ENCODE measurements at regions not wholly inside any gene's neighbourhood (a gene's known extent, or its start where the extent isn't known, plus 50 kb on each side); places are given as distances from the start of the nearest gene placed in this dataset.
"Not testable (repeated sequence)": the region's sequence is repeated elsewhere in the genome, so short reads cannot be mapped to it uniquely, and the experiment has no call there.

GRCh38 chr22:40108396-40108795, 69.3 kb upstream of the TNRC6B start:
- Histone ChIP-seq H3K9me3 (no peaks in the 10 kb centered on the region), H3K27ac (peak overlapping the region; percentile 6 to 22), H3K36me3 (ENCODE audit: low read depth, missing control alignments) (no peaks in the 10 kb centered on the region), H3K4me3 (no peak overlapping the region), H3K27me3 (no peaks in the 10 kb centered on the region), H3K4me1 (peaks cover 6% of the 10 kb centered on the region)
- no peak for TF ChIP-seq POLR2A (IDR thresholded peaks at IDR 0.05)
- TF ChIP-seq CTCF (IDR thresholded peaks at IDR 0.05), result no peak
- intact Hi-C loops (cut with DNase I; ENCODE audit: low total_unique reads), result no loop called here
- DNase-seq, result no peak

DNA sequence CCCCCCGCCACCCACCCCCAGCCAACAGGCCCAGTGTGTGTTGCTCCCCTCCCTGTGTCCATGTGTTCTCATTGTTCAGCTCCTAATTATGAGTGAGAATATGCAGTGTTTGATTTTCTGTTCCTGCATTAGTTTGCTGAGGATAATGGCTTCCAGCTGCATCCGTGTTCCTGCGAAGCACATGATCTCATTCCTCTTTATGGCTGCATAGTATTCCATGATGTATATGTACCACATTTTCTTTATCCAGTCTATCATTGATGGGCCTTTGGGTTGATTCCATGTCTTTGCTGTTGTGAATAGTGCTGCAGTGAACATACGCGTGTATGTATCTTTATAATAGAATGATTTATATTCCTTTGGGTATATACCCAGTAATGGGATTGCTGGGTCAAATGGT, 68.8 kb upstream of the TNRC6B start:
- 94 to 96% methylated on average over 5 of the region's 5 CpGs for WGBS, 2 donors
- H3K27me3 ChIP-seq; H3K4me1 ChIP-seq; H3K27ac ChIP-seq; H3K9me3 ChIP-seq; H3K4me3 ChIP-seq; H3K36me3 ChIP-seq (ENCODE audit: low read depth, missing control alignments); DNase-seq; intact Hi-C loops (cut with DNase I; ENCODE audit: low total_unique reads): not testable (repeated sequence)

DNA sequence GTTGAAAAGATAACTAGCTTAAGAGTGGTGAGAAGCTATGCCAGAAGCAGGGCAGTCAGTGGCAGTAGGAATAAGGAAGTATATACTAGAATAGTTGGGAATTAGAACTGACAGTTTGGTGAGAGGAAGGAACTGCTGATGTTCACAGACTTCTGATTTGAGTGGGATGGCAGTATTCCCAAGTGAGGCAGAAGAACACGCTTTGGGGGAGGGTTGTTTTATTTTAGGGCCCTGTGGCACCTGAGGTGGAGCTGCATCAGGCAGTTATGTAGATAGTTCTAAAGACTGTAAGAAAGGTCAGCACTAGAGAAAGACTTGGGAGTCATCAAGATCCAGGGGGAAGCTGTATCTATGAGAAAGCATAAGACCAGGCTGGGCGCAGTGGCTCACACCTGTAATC, 66.3 kb upstream of the TNRC6B start:
- no peak overlapping the region for H3K27ac ChIP-seq
- TF ChIP-seq POLR2A (IDR thresholded peaks at IDR 0.05) (no peak), CTCF (IDR thresholded peaks at IDR 0.05) (no peak)

GRCh38 chr22:40112595-40112994, 65.1 kb upstream of the TNRC6B start:
- no peak for TF ChIP-seq CTCF (IDR thresholded peaks at IDR 0.05)
- TF ChIP-seq POLR2A (IDR thresholded peaks at IDR 0.05), result no peak
- H3K9me3 ChIP-seq, result no peaks in the 10 kb centered on the region
- WGBS, 2 donors, result 81 to 84% methylated on average over 3 of the region's 3 CpGs
- H3K27ac ChIP-seq, result no peak overlapping the region
- H3K36me3 ChIP-seq (ENCODE audit: low read depth, missing control alignments), result no peaks in the 10 kb centered on the region
- no peak overlapping the region for H3K4me3 ChIP-seq
- intact Hi-C loops (cut with DNase I; ENCODE audit: low total_unique reads), result no loop called here
- H3K4me1 ChIP-seq, result peaks cover 10% of the 10 kb centered on the region
- H3K27me3 ChIP-seq, result no peaks in the 10 kb centered on the region
- no peak for DNase-seq

More for the DNA sequence above, 66.3 kb upstream of the TNRC6B start:
- no peaks in the 10 kb centered on the region for H3K36me3 ChIP-seq (ENCODE audit: low read depth, missing control alignments)
- intact Hi-C loops (cut with DNase I; ENCODE audit: low total_unique reads), result no loop called here
- H3K9me3 ChIP-seq, result no peaks in the 10 kb centered on the region
- DNase-seq, result no peak
- H3K4me3 ChIP-seq, result no peak overlapping the region
- H3K4me1 ChIP-seq, result peaks cover 10% of the 10 kb centered on the region
- no peaks in the 10 kb centered on the region for H3K27me3 ChIP-seq
- WGBS, 2 donors, result 86 to 91% methylated on average over 2 of the region's 2 CpGs

DNA sequence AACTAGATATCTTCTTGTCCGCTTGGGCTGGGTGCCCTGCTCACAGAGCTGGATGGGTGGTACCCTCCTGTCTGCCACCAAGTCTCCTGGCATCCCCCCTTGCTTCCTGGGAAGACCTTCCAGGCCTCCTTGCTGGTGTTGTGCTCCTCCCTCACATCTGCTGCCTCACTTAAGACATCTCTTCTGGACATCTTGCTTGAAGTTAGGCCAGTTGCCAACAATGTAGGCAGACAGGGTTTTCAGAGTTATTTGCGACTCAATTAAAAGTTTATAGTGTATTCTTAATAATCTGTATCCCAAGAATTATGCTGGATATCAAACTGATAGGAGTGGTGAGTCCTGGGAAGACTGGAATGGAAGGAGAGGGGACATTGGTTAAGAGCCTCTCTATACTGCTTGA, 64.0 kb upstream of the TNRC6B start:
- TF ChIP-seq CTCF (IDR thresholded peaks at IDR 0.05) (no peak), POLR2A (IDR thresholded peaks at IDR 0.05) (no peak)
- no peak for DNase-seq
- H3K9me3 ChIP-seq, result no peaks in the 10 kb centered on the region
- intact Hi-C loops (cut with DNase I; ENCODE audit: low total_unique reads), result no loop called here
- H3K4me3 ChIP-seq, result no peak overlapping the region
- no peaks in the 10 kb centered on the region for H3K27me3 ChIP-seq
- WGBS, 2 donors, result 71 to 87% methylated on average over 2 of the region's 2 CpGs
- H3K4me1 ChIP-seq, result peaks cover 4% of the 10 kb centered on the region
- H3K27ac ChIP-seq, result no peak overlapping the region
- no peaks in the 10 kb centered on the region for H3K36me3 ChIP-seq (ENCODE audit: low read depth, missing control alignments)
